Epithelial cell of proximal tubule (primary cell): ENCODE measurements at regions not wholly inside any gene's neighbourhood (a gene's known extent, or its start where the extent isn't known, plus 50 kb on each side); places are given as distances from the start of the nearest gene placed in this dataset.

ENCODE experiments used
- DNase-seq: peaks from one replicate; pipeline ENCODE4 v3.0.0-alpha.2; 2011; ENCODE audit warnings: low read depth
- H3K4me3 ChIP-seq: 2 replicates; pipeline ENCODE4 v1.5.1; 2011; ENCODE audit warnings: low read depth, mild to moderate bottlenecking, low read length
- TF ChIP-seq, protein P1 (sequence below): conservative IDR thresholded peaks from 2 replicates; pipeline ENCODE4 v1.5.1; 2012; ENCODE audit warnings: low read depth, mild to moderate bottlenecking, low read length

DNA sequence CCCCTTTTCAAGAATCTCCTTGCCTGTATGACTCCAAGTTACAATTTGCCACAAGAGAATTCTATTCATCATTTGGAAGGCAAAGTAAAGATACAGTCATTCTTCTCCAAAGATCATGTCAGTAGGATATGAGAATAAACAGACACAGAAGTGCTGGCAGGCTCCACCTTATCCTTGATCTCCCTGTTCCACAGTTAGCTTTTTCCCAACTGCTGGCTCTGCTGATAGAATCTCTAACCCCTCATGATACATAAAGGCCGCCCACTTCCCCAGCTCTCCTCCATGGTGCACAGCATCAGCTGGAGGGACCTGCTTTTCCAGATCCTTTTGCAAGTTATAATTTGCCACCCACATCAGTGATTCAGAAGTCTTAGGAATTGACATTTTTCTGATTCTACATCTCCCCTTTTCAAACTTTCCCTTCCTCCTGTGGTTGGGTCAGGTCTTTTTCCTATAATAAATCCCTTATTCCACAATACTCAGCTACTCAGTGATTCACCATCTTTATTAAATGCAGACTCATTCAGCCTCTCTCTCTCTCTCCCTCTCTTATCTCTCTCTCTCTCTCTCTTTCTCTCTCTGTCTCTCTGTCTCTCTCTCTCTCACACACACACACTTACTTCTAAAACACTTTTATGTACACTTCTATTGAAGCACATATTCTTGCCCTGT is 465.4 kb downstream of the GBE1 start:
- TF ChIP-seq, protein P1, sequence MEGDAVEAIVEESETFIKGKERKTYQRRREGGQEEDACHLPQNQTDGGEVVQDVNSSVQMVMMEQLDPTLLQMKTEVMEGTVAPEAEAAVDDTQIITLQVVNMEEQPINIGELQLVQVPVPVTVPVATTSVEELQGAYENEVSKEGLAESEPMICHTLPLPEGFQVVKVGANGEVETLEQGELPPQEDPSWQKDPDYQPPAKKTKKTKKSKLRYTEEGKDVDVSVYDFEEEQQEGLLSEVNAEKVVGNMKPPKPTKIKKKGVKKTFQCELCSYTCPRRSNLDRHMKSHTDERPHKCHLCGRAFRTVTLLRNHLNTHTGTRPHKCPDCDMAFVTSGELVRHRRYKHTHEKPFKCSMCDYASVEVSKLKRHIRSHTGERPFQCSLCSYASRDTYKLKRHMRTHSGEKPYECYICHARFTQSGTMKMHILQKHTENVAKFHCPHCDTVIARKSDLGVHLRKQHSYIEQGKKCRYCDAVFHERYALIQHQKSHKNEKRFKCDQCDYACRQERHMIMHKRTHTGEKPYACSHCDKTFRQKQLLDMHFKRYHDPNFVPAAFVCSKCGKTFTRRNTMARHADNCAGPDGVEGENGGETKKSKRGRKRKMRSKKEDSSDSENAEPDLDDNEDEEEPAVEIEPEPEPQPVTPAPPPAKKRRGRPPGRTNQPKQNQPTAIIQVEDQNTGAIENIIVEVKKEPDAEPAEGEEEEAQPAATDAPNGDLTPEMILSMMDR, result no peak
- DNase-seq, result no peak
- no peak overlapping the region for H3K4me3 ChIP-seq

DNA sequence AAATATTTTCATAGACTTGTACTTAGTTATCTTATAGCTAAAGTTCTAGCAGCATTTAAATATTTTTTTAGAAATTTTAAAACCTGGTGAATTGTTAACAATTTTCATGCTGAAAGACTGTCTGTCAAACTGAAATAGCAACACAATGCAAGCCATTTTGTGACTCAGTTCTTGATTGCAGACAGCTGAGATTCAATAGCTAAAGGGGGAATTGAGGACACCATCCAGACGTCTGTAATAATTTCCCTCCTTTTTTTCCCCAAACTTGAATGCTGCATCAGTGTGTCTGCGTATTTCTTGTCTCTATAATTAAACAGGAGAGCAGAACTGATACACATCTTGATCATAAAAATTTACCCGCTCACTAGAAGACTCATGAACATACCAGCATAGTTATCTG is 468.3 kb downstream of the GBE1 start:
- DNase-seq, result no peak
- H3K4me3 ChIP-seq, result no peak overlapping the region
- TF ChIP-seq, protein P1, result no peak

- DNase-seq, result no peak
- TF ChIP-seq, protein P1, result no peak
- H3K4me3 ChIP-seq, result no peak overlapping the region
These were observed 469.9 kb downstream of the GBE1 start for GRCh38 chr3:81291586-81291985.

DNA sequence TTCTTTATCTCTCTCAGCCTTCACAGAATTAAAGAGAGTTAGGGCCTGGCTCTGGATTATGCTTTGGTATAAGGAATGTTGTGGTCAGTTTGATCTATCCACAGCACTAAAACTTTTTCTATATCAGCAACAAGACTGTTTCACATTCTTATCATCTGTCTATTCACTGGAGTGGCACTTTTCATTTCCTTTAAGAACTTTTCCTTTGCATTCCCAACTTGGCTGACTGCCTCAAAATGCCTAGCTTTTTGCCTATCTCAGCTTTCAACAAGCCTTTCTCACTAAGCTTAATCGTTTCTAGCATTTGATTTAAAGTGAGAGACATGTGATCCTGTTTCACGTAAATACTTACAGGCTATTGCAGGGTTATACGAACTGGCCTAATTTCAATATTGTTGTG is 471.8 kb downstream of the GBE1 start:
- no peak overlapping the region for H3K4me3 ChIP-seq
- no peak for DNase-seq
- TF ChIP-seq, protein P1, result no peak

- no peak for DNase-seq
- no peak overlapping the region for H3K4me3 ChIP-seq
These were observed 481.7 kb downstream of the GBE1 start for GRCh38 chr3:81279481-81280379.

GRCh38 chr3:81277853-81278252 is 483.6 kb downstream of the GBE1 start:
- no peak for DNase-seq
- no peak overlapping the region for H3K4me3 ChIP-seq
- TF ChIP-seq, protein P1, result no peak

More at GRCh38 chr3:81279481-81280379, 481.7 kb downstream of the GBE1 start:
- TF ChIP-seq, protein P1, result no peak
